Loucy (cell line): ENCODE measurements at regions not wholly inside any gene's neighbourhood (a gene's known extent, or its start where the extent isn't known, plus 50 kb on each side); places are given as distances from the start of the nearest gene placed in this dataset.

Source experiments
- H2AFZ ChIP-seq: fragments of 200-600 bp; sonication (generic); 2 replicates; pipeline ENCODE4 v1.6.0; 2016; ENCODE audit warnings: antibody characterized with exemption, mild to moderate bottlenecking, low read length, moderate library complexity
- H3F3A ChIP-seq: fragments of 200-600 bp; 2 replicates; pipeline ENCODE4 v1.6.0; 2016; ENCODE audit warnings: antibody characterized with exemption, low read depth, mild to moderate bottlenecking
- H3K27me3 ChIP-seq: fragments of 200-600 bp; sonication (generic); 2 replicates; pipeline ENCODE4 v1.6.1; 2014; ENCODE audit warnings: low read length, mild to moderate bottlenecking; ENCODE audit not compliant: insufficient read depth, poor library complexity, severe bottlenecking
- H3K36me3 ChIP-seq: fragments of 200-600 bp; sonication (generic); 2 replicates; pipeline ENCODE4 v1.6.1; 2016; ENCODE audit warnings: low read length; ENCODE audit not compliant: insufficient read depth
- H3K4me1 ChIP-seq: fragments of 200-600 bp; sonication (generic); 2 replicates; pipeline ENCODE4 v1.5.1; 2014; ENCODE audit warnings: low read length, mild to moderate bottlenecking; ENCODE audit not compliant: insufficient read depth, poor library complexity, severe bottlenecking
- H3K4me2 ChIP-seq: fragments of 200-600 bp; sonication (generic); 2 replicates; pipeline ENCODE4 v1.6.0; 2014; ENCODE audit warnings: antibody characterized with exemption, low read length, low read depth, mild to moderate bottlenecking; ENCODE audit not compliant: poor library complexity, severe bottlenecking
- H3K4me3 ChIP-seq: fragments of 200-600 bp; sonication (generic); 2 replicates; pipeline ENCODE4 v1.5.1; 2014; ENCODE audit warnings: low read length, mild to moderate bottlenecking, mixed read lengths; ENCODE audit not compliant: poor library complexity, severe bottlenecking
- H3K79me2 ChIP-seq: fragments of 200-600 bp; sonication (generic); 2 replicates; pipeline ENCODE4 v1.6.1; 2014; ENCODE audit warnings: low read length; ENCODE audit not compliant: insufficient read depth
- H3K9ac ChIP-seq: fragments of 200-600 bp; sonication (generic); 2 replicates; pipeline ENCODE4 v1.6.0; 2014; ENCODE audit warnings: mild to moderate bottlenecking, low read depth, low read length, moderate library complexity; ENCODE audit not compliant: poor library complexity, severe bottlenecking
- H3K9me2 ChIP-seq: fragments of 200-600 bp; sonication (generic); replicated peaks from 2 replicates; pipeline ENCODE4 v1.6.1; 2016; ENCODE audit warnings: low read depth, low read length, mixed read lengths
- H3K9me3 ChIP-seq: fragments of 200-600 bp; sonication (generic); 2 replicates; pipeline ENCODE4 v1.6.1; 2014; ENCODE audit warnings: mild to moderate bottlenecking, antibody characterized with exemption, low read length, low read depth; ENCODE audit not compliant: insufficient read depth
- H4K20me1 ChIP-seq: fragments of 200-600 bp; sonication (generic); 2 replicates; pipeline ENCODE4 v1.6.0; 2014; ENCODE audit warnings: antibody characterized with exemption, low read length, mild to moderate bottlenecking; ENCODE audit not compliant: insufficient read depth, poor library complexity, severe bottlenecking
- CTCF ChIP-seq: fragments of 200-600 bp; sonication (generic); conservative IDR thresholded peaks from 2 replicates; pipeline ENCODE4 v1.5.1; 2014; ENCODE audit warnings: mild to moderate bottlenecking, antibody characterized with exemption, low read length
- EZH2phosphoT487 ChIP-seq: fragments of 200-600 bp; IDR thresholded peaks from 2 replicates; pipeline ENCODE4 v1.6.1; 2018; ENCODE audit warnings: antibody characterized with exemption, mild to moderate bottlenecking, moderate library complexity, borderline replicate concordance

- no peak for TF ChIP-seq CTCF
- TF ChIP-seq EZH2phosphoT487: no peak
- H3K4me3 ChIP-seq: no peak overlapping the region
- H3K4me1 ChIP-seq: no peaks in the 10 kb centered on the region
- no peak overlapping the region for H3K9ac ChIP-seq
- no peaks in the 10 kb centered on the region for H3K9me2 ChIP-seq
- H3K9me3 ChIP-seq: no peaks in the 10 kb centered on the region
- no peaks in the 10 kb centered on the region for H3K79me2 ChIP-seq
- H3K27me3 ChIP-seq: no peaks in the 10 kb centered on the region
- H3K36me3 ChIP-seq: no peaks in the 10 kb centered on the region
- H3K4me2 ChIP-seq: no peak overlapping the region
- H3F3A ChIP-seq: no peaks in the 10 kb centered on the region
- H4K20me1 ChIP-seq: no peaks in the 10 kb centered on the region
- H2AFZ ChIP-seq: no peak overlapping the region
Observed at GRCh38 chr2:71742953-71743601, 289.7 kb downstream of the DYSF start.

GRCh38 chr2:71736986-71737385 is 283.6 kb downstream of the DYSF start:
- Histone ChIP-seq H3K4me2 (no peak overlapping the region), H2AFZ (no peak overlapping the region), H3K9me3 (no peaks in the 10 kb centered on the region), H3K4me3 (no peak overlapping the region), H4K20me1 (no peaks in the 10 kb centered on the region), H3K27me3 (no peaks in the 10 kb centered on the region), H3K9me2 (no peaks in the 10 kb centered on the region; the same call in 1 of the 2 replicates), H3F3A (no peaks in the 10 kb centered on the region), H3K9ac (no peak overlapping the region), H3K79me2 (no peaks in the 10 kb centered on the region), H3K36me3 (no peaks in the 10 kb centered on the region), H3K4me1 (no peaks in the 10 kb centered on the region)
- TF ChIP-seq EZH2phosphoT487 (no peak), CTCF (no peak)

- no peaks in the 10 kb centered on the region for H3K36me3 ChIP-seq
- no peaks in the 10 kb centered on the region for H3K79me2 ChIP-seq
- H3K4me3 ChIP-seq: no peak overlapping the region
- H3K9me2 ChIP-seq: no peaks in the 10 kb centered on the region; the same call in 1 of the 2 replicates
- no peak for TF ChIP-seq EZH2phosphoT487
- no peak for TF ChIP-seq CTCF
- no peaks in the 10 kb centered on the region for H3K4me1 ChIP-seq
- no peaks in the 10 kb centered on the region for H3K27me3 ChIP-seq
- H3F3A ChIP-seq: no peaks in the 10 kb centered on the region
- no peaks in the 10 kb centered on the region for H3K9me3 ChIP-seq
- H3K4me2 ChIP-seq: no peak overlapping the region
- no peak overlapping the region for H3K9ac ChIP-seq
- no peak overlapping the region for H2AFZ ChIP-seq
- H4K20me1 ChIP-seq: no peaks in the 10 kb centered on the region
Observed at GRCh38 chr2:71736091-71736861, 282.9 kb downstream of the DYSF start.
